SKM-1 (cell line): ENCODE measurements at regions not wholly inside any gene's neighbourhood (a gene's known extent, or its start where the extent isn't known, plus 50 kb on each side); places are given as distances from the start of the nearest gene placed in this dataset.
"Not testable (repeated sequence)": the region's sequence is repeated elsewhere in the genome, so short reads cannot be mapped to it uniquely, and the experiment has no call there.

Source experiments
- DNase-seq: peaks from one replicate; lab custom pipeline; 2025; ENCODE audit not compliant: unreplicated experiment; lab: John Stamatoyannopoulos, UW

DNA sequence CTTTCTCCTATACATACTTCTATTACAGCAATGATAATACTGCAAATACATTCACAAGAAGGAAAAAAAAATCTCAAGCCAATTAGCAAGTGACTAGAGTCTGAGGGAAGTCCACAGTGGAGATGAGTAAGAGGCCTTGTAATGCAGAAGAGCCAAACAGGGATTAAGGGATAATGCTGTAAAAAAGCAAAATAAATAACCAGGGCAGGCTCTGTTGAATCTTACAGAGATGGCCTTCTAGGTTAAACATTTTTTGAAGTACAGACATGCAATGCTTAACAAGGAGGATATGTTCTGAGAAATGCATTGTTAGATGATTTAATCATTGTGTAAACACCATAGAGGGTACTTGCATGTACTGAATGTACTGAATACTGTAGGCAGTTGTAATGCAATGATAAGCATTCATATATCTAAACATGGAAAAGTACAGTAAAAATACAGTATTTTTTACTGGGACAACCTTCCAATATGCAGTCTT lies 122.1 kb upstream of the RMDN2 start:
- no peak for DNase-seq

- not testable (repeated sequence) for DNase-seq
These were observed 119.1 kb upstream of the RMDN2 start for GRCh38 chr2:37806004-37806403.

- no peak for DNase-seq
These were observed 115.6 kb upstream of the RMDN2 start for GRCh38 chr2:37809525-37809924.

DNA sequence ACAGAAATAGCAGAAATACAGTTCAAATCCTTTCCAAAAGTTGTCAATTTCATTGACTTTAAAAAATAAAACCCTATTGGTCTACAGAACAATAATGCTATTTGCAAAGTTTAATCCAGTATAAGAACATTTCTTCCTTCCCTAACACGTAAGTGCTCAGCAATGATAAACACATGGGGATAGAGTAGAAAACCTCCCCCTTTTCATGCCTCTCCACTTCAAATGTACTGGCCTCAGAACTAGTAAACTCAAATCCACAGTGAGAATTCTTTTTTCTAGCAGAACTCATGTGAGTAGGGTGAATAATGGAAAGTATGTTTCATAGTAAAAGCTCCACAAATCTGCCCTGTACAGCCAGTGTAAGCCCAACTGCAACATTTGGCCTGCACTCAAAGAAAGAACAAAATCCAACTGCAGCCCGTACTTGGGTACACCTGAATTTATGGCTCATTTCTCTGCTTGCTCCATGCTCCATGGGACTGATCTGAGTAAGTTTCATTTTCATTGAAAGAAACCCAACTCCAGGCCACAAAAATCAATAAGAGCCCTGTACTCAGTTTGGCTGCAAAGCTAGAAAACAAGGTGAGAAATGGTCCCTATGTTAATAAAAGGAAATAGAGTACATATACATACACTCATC lies 115.0 kb upstream of the RMDN2 start:
- no peak for DNase-seq

- no peak for DNase-seq
These were observed 112.7 kb upstream of the RMDN2 start for GRCh38 chr2:37812414-37812813.

- DNase-seq, result no peak
These were observed 112.0 kb upstream of the RMDN2 start for GRCh38 chr2:37812941-37813730.

DNA sequence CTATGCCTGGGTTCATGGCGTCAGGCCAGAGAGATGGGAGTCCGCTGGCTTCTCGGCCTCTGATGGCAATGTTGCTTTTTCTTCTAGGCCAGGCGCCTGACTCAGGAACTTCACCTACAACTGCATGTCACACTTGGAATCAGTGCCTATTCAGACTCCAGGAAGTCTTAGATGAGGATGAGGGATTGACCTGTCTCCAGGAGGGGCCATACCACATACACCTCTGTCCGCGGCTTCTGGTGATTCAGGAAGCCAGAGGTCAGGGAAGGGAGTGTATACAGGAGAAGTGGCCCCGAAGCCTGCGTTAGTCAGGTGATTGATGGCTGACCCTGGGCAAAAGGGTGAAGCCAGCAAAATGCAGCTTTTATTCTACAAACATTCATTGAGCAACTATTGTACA lies 109.1 kb upstream of the RMDN2 start:
- no peak for DNase-seq

GRCh38 chr2:37816686-37817085 lies 108.4 kb upstream of the RMDN2 start:
- DNase-seq, result no peak

DNA sequence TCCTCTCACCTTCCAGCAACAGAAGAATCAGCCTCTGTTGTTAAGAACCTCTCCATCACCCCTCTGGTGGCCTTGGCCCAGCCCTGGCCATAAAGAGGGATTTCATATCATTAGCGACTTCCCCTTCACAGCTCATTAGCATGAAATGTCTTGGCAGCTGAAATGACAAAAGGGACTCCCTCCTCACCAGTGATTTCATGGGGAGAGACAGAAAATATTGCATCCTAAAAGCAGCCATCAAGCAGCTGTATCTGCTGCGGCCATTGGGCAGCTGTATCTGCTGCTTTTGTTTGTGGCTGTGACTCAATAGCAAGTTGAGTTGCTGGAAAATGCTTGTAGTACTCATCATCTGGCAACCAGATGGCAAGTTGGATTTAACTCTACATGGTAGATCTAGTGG lies 105.9 kb upstream of the RMDN2 start:
- no peak for DNase-seq

- no peak for DNase-seq
These were observed 104.6 kb upstream of the RMDN2 start for GRCh38 chr2:37820471-37820986.

DNA sequence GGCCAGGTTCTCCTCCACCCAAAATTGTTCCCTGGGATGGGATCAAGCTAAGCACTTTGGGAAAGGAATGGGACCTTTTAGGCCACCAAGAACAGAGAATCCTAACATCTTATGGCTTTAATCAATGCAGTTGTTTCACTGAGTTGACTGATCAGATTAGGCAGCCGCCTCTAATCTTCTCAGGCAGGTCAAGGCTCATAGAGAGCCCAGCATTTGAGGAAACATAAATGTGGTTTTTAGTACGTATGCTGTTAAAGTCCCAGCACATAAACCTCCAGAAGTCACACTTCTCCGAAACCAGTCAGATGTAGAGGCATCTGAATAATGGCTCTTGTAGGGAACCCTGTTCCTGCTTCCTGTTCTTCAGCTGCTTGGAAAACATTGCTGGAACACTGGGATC lies 99.5 kb upstream of the RMDN2 start:
- no peak for DNase-seq

DNA sequence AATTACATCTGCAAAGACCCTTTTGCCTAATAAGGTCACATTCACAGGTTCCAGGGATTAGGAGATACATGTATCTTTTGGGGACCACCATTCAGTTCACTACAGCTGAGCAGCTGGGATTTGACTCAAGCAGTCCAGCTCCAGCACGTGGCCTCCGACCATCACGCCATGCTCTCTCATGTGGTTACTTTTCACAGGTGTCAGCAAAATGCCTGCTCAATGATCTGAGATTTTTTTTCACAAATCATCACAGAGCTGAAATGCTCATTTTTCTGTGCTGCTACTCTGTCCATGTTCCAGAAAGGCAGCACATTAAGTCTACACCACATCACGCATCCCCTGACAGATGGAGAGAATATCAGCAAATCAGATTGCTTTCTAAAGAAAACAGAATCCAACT lies 98.5 kb upstream of the RMDN2 start:
- no peak for DNase-seq

- DNase-seq, result no peak
These were observed 97.6 kb upstream of the RMDN2 start for GRCh38 chr2:37827455-37827854.

DNA sequence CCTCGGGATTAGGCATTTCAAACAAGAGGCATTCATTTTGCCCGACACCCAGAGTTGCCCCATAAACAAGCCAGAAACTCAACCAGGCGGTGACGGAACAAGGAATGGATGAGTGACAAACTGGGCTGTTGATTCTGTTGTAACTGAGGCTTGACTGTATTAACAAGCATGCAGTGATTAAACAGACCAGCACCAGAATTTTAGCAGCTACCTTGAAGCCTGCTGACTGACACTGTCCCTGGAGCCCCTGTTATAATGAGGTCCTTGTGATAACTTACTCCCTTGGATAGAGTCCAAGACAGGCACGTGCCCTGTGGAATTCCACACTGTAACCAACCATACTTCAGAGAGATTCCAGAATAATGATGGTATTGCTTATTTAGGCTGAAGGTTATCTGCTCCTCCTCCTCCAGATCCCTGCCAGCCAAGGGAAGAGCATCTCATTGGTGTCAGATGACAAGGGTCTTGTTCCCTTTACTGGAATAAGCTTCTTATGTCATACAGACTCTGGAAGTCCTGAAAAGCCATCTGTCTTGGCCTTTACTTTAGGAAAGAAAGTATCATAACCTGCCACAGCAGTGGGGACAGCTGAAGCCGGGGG lies 97.1 kb upstream of the RMDN2 start:
- no peak for DNase-seq

DNA sequence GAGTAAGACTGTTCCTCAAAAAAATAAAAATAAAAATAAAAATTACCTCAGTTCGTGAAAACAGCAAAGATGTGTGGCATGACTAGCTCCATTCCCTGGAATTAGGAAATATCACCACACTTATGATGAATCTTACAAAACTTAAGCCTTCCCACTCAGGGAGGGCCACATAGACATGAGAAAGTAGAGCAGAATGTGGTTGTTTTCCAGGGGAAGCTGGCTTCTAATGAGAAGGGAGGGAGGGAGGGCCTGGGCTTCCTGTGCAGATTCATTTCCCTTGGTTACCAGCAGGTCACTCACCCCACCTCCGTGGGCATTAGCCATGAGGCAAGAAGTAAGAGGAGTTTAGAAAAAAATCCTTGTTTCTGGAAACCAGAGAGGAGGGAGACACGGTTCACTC lies 95.9 kb upstream of the RMDN2 start:
- DNase-seq, result peak; percentile 93

DNA sequence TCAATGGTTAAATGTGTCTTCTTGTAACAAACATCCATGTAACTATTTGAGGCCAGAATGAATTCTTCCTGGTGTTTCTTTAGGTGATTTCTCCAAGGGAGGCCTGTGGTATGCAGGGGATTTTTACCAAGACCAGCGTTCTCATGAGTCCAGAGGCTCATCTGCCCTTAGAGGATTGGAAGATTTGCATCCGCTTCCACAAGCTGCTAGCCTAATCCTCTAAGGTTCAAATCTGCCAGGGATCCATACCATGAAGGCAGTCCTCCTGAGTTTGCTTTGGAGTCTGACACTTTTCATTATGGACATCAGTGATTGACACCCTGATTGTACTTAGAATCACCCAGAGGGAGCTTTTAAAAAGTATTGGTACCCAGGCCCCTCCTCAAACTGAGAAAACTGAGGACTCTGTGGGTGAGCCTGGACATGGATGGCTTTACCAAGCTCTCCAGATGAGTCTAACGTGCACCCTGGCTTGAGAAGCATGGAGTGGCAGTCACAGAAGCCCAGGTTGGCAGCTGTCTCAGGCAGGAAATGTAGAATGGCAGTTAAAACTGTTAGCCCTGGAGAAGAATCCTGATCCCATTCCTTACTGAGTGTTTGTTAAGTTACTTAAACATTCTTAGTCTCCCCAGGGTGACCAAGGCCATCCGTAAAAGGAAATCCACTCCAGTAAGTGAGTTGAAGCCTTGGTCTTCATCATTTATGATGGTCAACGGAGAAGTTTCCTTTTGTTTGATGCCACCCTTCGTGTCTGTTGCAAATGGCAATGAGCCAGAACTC lies 95.3 kb upstream of the RMDN2 start:
- DNase-seq, result no peak

DNA sequence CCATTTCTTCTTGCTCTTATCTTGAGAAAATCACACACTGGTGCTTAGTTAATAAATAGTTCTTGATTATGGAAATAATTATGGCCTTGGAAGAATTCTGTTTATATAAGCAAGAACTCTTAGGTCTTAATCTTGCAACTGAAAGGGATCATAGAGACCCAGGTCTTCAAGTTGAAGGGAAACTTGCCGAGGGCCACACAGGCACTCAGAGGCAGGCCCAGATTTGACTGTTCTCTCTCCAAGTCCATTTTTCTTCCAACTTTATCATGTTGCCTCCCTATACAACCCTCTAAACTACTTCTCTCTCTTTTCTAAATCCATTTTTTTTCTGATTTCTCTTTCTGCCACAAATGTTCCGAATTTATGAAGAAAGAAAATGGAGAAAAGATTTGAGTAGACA lies 94.5 kb upstream of the RMDN2 start:
- no peak for DNase-seq

- DNase-seq, result no peak
These were observed 93.9 kb upstream of the RMDN2 start for GRCh38 chr2:37831081-37831780.

DNA sequence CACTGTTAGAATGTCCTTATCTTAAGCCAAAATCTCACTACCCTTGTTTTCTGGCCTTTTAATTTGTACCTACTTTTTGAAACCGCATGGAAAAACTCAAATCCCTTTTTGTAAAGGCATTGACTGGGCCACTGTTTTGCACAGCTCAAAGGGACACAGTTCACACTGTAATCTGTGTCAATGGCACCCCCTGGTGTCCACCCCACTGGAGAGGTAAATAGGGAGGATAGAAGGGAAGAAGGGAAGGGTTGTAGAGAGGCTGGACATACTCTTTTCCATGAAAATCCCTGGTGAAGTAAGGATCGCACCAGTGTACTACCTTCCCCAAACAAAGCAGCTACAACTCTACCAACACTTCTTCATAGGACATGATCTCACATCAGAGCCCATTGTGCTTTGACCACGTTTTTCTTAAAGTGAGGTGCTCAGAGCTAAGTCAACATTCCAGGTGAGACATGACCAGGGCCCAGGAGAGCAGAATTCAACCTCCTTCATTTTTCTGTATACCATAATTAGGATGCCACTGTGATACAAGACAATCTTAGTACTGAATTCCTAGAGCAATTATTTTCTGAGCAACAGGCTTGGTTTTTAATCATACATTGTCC lies 92.4 kb upstream of the RMDN2 start:
- peak; percentile 67 for DNase-seq

DNA sequence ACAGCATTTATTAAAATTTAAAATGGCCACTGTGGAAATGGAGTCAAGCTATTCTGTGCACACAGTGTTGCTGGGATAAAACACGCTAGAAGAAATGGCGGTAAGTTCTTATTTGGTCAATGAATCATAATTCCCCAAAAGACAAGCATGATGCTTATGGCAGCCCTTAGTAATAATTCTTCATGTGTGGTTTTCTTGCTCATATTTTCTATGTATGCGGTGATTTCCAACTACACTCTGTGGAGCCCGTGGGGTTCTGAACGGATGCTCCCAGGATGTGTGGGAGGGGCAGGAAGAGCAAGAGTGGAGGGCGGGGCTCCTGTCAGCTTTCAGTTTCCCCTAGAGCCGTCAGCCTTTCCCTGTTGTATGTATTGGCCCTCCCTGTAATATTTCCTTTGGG lies 91.7 kb upstream of the RMDN2 start:
- DNase-seq, result no peak
